Stimulated activated CD4-positive, alpha-beta T cell treated with anti-CD3 and anti-CD28 coated beads, Interleukin-15, amount 100 ng/mL, for 1 hour (primary cell): ENCODE measurements at regions not wholly inside any gene's neighbourhood (a gene's known extent, or its start where the extent isn't known, plus 50 kb on each side); places are given as distances from the start of the nearest gene placed in this dataset.

Experiments
- DNase-seq, 2 donors: peaks; one replicate each; pipeline ENCODE4 v3.0.0-alpha.2; 2020; ENCODE audit warnings: low read depth in 1 of 2, low spot score in 1 of 2

- no peak for DNase-seq
These were observed 54.6 kb upstream of the EOLA2 start for GRCh38 chrX:149992918-149993317.

- no peak for DNase-seq
These were observed 55.7 kb upstream of the EOLA2 start for GRCh38 chrX:149993989-149994388.

- DNase-seq, result no peak
These were observed 58.2 kb upstream of the EOLA2 start for GRCh38 chrX:149996515-149996914.

GRCh38 chrX:150005027-150005426 is 66.7 kb upstream of the EOLA2 start:
- DNase-seq, result no peak

GRCh38 chrX:150007356-150007755 is 69.1 kb upstream of the EOLA2 start:
- DNase-seq, result no peak

- DNase-seq, result no peak
These were observed 74.5 kb upstream of the EOLA2 start for GRCh38 chrX:150012647-150013381.

- no peak for DNase-seq
These were observed 76.2 kb upstream of the EOLA2 start for GRCh38 chrX:150014525-150014924.

- no peak for DNase-seq
These were observed 79.6 kb upstream of the EOLA2 start for GRCh38 chrX:150017868-150018267.

GRCh38 chrX:150018931-150019361 is 80.7 kb upstream of the EOLA2 start:
- DNase-seq, result no peak

- no peak for DNase-seq
These were observed 90.4 kb upstream of the EOLA2 start for GRCh38 chrX:150028692-150029091.

GRCh38 chrX:150032742-150033141 is 94.5 kb upstream of the EOLA2 start:
- no peak for DNase-seq

- DNase-seq, result no peak
These were observed 96.5 kb upstream of the EOLA2 start for GRCh38 chrX:150034788-150035187.

GRCh38 chrX:150035531-150035930 is 97.2 kb upstream of the EOLA2 start:
- DNase-seq, result no peak

- DNase-seq, result no peak
These were observed 97.9 kb upstream of the EOLA2 start for GRCh38 chrX:150036181-150036580.

- DNase-seq, result no peak
These were observed 98.3 kb upstream of the EOLA2 start for GRCh38 chrX:150036641-150037040.

- no peak for DNase-seq
These were observed 98.8 kb upstream of the EOLA2 start for GRCh38 chrX:150037041-150037440.

GRCh38 chrX:150038315-150038714 is 100.0 kb upstream of the EOLA2 start:
- DNase-seq, result no peak

GRCh38 chrX:150038986-150039599 is 100.8 kb upstream of the EOLA2 start:
- DNase-seq, result no peak

- no peak for DNase-seq
These were observed 102.9 kb upstream of the EOLA2 start for GRCh38 chrX:150041208-150041607.

GRCh38 chrX:150044556-150044955 is 106.3 kb upstream of the EOLA2 start:
- no peak for DNase-seq

- DNase-seq, result no peak
These were observed 109.5 kb upstream of the EOLA2 start for GRCh38 chrX:150047818-150048217.

GRCh38 chrX:150049647-150050046 is 111.4 kb upstream of the EOLA2 start:
- DNase-seq, result no peak

GRCh38 chrX:150050387-150050786 is 112.1 kb upstream of the EOLA2 start:
- DNase-seq, result no peak
